Activated CD4-positive, alpha-beta T cell treated with anti-CD3 and anti-CD28 coated beads for 36 hours (primary cell): ENCODE measurements at regions not wholly inside any gene's neighbourhood (a gene's known extent, or its start where the extent isn't known, plus 50 kb on each side); places are given as distances from the start of the nearest gene placed in this dataset.

Experiments
- ATAC-seq: fragments of 200-7000 bp; cut with Tn5 transposase; one replicate; pipeline ENCODE4 v1.10.0; 2021; ENCODE audit warnings: mild to moderate bottlenecking, moderate library complexity
- CTCF ChIA-PET: fragments of 350-600 bp; sonication (Branson Sonifier 250); formaldehyde crosslinking; loops from one replicate; lab custom pipeline; 2021; ENCODE audit warnings: antibody characterized with exemption; lab: Charles Lee
- POLR2A ChIA-PET: fragments of 350-600 bp; sonication (Branson Sonifier 250); formaldehyde crosslinking; loops from one replicate; lab custom pipeline; 2021; ENCODE audit warnings: antibody characterized with exemption, inconsistent platforms; lab: Charles Lee
- DNase-seq: peaks from one replicate; pipeline ENCODE4 v3.0.0-alpha.2; 2020
- H3K27ac Mint-ChIP-seq: one replicate; pipeline ENCODE4 v1.8.0; 2021; ENCODE audit warnings: mixed read lengths
- H3K27me3 Mint-ChIP-seq: one replicate; pipeline ENCODE4 v1.8.0; 2021; ENCODE audit warnings: mixed read lengths
- H3K36me3 Mint-ChIP-seq: one replicate; pipeline ENCODE4 v1.8.0; 2021; ENCODE audit warnings: low read depth, mixed read lengths
- H3K4me1 Mint-ChIP-seq: one replicate; pipeline ENCODE4 v1.8.0; 2021; ENCODE audit warnings: mixed read lengths
- H3K4me3 Mint-ChIP-seq: one replicate; pipeline ENCODE4 v1.8.0; 2021; ENCODE audit warnings: mild to moderate bottlenecking, moderate library complexity, mixed read lengths
- H3K9me3 Mint-ChIP-seq: one replicate; pipeline ENCODE4 v1.8.0; 2021; ENCODE audit warnings: low read depth, mixed read lengths
- intact Hi-C, 2 experiments: fragments of 100-400 bp; cut with DNase I in 1 of 2; cut with micrococcal nuclease in 1 of 2; formaldehyde crosslinking; loops; one replicate each; pipeline versions ENCODE4 v1.14.2 to v1.15.1; 2022 to 2024; cut with DNase I, micrococcal nuclease

- no peak overlapping the region for H3K27ac Mint-ChIP-seq
- DNase-seq, result no peak
- intact Hi-C loops, result no loop called here
- H3K4me1 Mint-ChIP-seq, result no peaks in the 10 kb centered on the region
- POLR2A ChIA-PET, result no interaction called here
- H3K9me3 Mint-ChIP-seq, result peaks cover 5% of the 10 kb centered on the region
- no peaks in the 10 kb centered on the region for H3K27me3 Mint-ChIP-seq
- ATAC-seq, result no peak
- no peak overlapping the region for H3K4me3 Mint-ChIP-seq
- no peaks in the 10 kb centered on the region for H3K36me3 Mint-ChIP-seq
- CTCF ChIA-PET, result interaction anchor here (0.6 kb wide), 1 partner anchor 436 kb away, joined by 3 read pairs; no protein-coding TSS in a partner anchor
Observed at GRCh38 chr11:106353031-106353430, 275.6 kb downstream of the AASDHPPT start.

GRCh38 chr11:106369224-106369623 is 291.8 kb downstream of the AASDHPPT start:
- Mint-ChIP-seq H3K4me3 (no peak overlapping the region), H3K27ac (no peak overlapping the region), H3K27me3 (no peaks in the 10 kb centered on the region), H3K36me3 (no peaks in the 10 kb centered on the region), H3K9me3 (no peaks in the 10 kb centered on the region), H3K4me1 (no peaks in the 10 kb centered on the region)
- intact Hi-C loops, result no loop called here
- ChIA-PET CTCF (no interaction called here), POLR2A (no interaction called here)
- DNase-seq (no peak), ATAC-seq (no peak)

- Mint-ChIP-seq H3K27ac (no peak overlapping the region), H3K36me3 (no peaks in the 10 kb centered on the region), H3K27me3 (no peaks in the 10 kb centered on the region), H3K4me3 (no peak overlapping the region), H3K4me1 (no peaks in the 10 kb centered on the region), H3K9me3 (no peaks in the 10 kb centered on the region)
- no peak for ATAC-seq
- ChIA-PET POLR2A (no interaction called here), CTCF (interaction anchor here (0.7 kb wide), 1 partner anchor 33 kb away, joined by 3 read pairs; no protein-coding TSS in a partner anchor)
- intact Hi-C loops, result loop anchor here in 1 of 2 experiments (5.0 kb wide), 1 partner anchor 1639 kb away; no protein-coding TSS in a partner anchor
- no peak for DNase-seq
Observed at GRCh38 chr11:106378513-106379179, 301.2 kb downstream of the AASDHPPT start.

GRCh38 chr11:106379265-106379664 is 301.8 kb downstream of the AASDHPPT start:
- Mint-ChIP-seq H3K27me3 (no peaks in the 10 kb centered on the region), H3K4me3 (no peak overlapping the region), H3K36me3 (no peaks in the 10 kb centered on the region), H3K27ac (no peak overlapping the region), H3K9me3 (peaks cover 1% of the 10 kb centered on the region), H3K4me1 (no peaks in the 10 kb centered on the region)
- intact Hi-C loops, result loop anchor here in 1 of 2 experiments (5.0 kb wide), 1 partner anchor 1638 kb away; no protein-coding TSS in a partner anchor
- no peak for DNase-seq
- CTCF ChIA-PET, result no interaction called here
- ATAC-seq, result no peak
- POLR2A ChIA-PET, result no interaction called here

- intact Hi-C loops, result loop anchor here in 1 of 2 experiments (5.0 kb wide), 1 partner anchor 1638 kb away; no protein-coding TSS in a partner anchor
- CTCF ChIA-PET, result no interaction called here
- no peak overlapping the region for H3K27ac Mint-ChIP-seq
- H3K4me1 Mint-ChIP-seq, result no peaks in the 10 kb centered on the region
- H3K4me3 Mint-ChIP-seq, result no peak overlapping the region
- peaks cover 1% of the 10 kb centered on the region for H3K9me3 Mint-ChIP-seq
- ATAC-seq, result no peak
- H3K36me3 Mint-ChIP-seq, result no peaks in the 10 kb centered on the region
- H3K27me3 Mint-ChIP-seq, result no peaks in the 10 kb centered on the region
- POLR2A ChIA-PET, result no interaction called here
- DNase-seq, result no peak
Observed at GRCh38 chr11:106379712-106380111, 302.2 kb downstream of the AASDHPPT start.

- intact Hi-C loops, result no loop called here
- Mint-ChIP-seq H3K9me3 (peaks cover 1% of the 10 kb centered on the region), H3K4me1 (no peaks in the 10 kb centered on the region), H3K4me3 (no peak overlapping the region), H3K27me3 (no peaks in the 10 kb centered on the region), H3K36me3 (no peaks in the 10 kb centered on the region), H3K27ac (no peak overlapping the region)
- POLR2A ChIA-PET, result no interaction called here
- ATAC-seq (no peak), DNase-seq (no peak)
- CTCF ChIA-PET, result no interaction called here
Observed at GRCh38 chr11:106381895-106382294, 304.4 kb downstream of the AASDHPPT start.

GRCh38 chr11:106384429-106384828 is 307.0 kb downstream of the AASDHPPT start:
- H3K27ac Mint-ChIP-seq, result no peak overlapping the region
- H3K4me1 Mint-ChIP-seq, result no peaks in the 10 kb centered on the region
- ATAC-seq (no peak), DNase-seq (no peak)
- no peaks in the 10 kb centered on the region for H3K36me3 Mint-ChIP-seq
- H3K27me3 Mint-ChIP-seq, result no peaks in the 10 kb centered on the region
- POLR2A ChIA-PET, result no interaction called here
- intact Hi-C loops, result no loop called here
- H3K9me3 Mint-ChIP-seq, result peaks cover 3% of the 10 kb centered on the region
- H3K4me3 Mint-ChIP-seq, result no peak overlapping the region
- CTCF ChIA-PET, result interaction anchor here (0.6 kb wide), 1 partner anchor 518 kb away, joined by 3 read pairs; no protein-coding TSS in a partner anchor

- CTCF ChIA-PET, result no interaction called here
- intact Hi-C loops, result no loop called here
- DNase-seq (no peak), ATAC-seq (no peak)
- no peaks in the 10 kb centered on the region for H3K4me1 Mint-ChIP-seq
- H3K27me3 Mint-ChIP-seq, result no peaks in the 10 kb centered on the region
- no peaks in the 10 kb centered on the region for H3K36me3 Mint-ChIP-seq
- no peak overlapping the region for H3K27ac Mint-ChIP-seq
- POLR2A ChIA-PET, result no interaction called here
- no peak overlapping the region for H3K4me3 Mint-ChIP-seq
- H3K9me3 Mint-ChIP-seq, result peaks cover 3% of the 10 kb centered on the region
Observed at GRCh38 chr11:106386519-106386918, 309.1 kb downstream of the AASDHPPT start.

GRCh38 chr11:106389101-106389500 is 311.6 kb downstream of the AASDHPPT start:
- POLR2A ChIA-PET, result no interaction called here
- ATAC-seq (no peak), DNase-seq (no peak)
- Mint-ChIP-seq H3K4me1 (no peaks in the 10 kb centered on the region), H3K9me3 (peaks cover 2% of the 10 kb centered on the region), H3K36me3 (no peaks in the 10 kb centered on the region), H3K4me3 (no peak overlapping the region), H3K27ac (no peak overlapping the region), H3K27me3 (no peaks in the 10 kb centered on the region)
- CTCF ChIA-PET, result no interaction called here
- intact Hi-C loops, result no loop called here

- Mint-ChIP-seq H3K4me3 (no peak overlapping the region), H3K27me3 (no peaks in the 10 kb centered on the region), H3K4me1 (no peaks in the 10 kb centered on the region), H3K36me3 (no peaks in the 10 kb centered on the region), H3K27ac (no peak overlapping the region), H3K9me3 (peaks cover 2% of the 10 kb centered on the region)
- intact Hi-C loops, result no loop called here
- DNase-seq, result no peak
- ChIA-PET CTCF (interaction anchor here (0.6 kb wide), 1 partner anchor 93 kb away, joined by 3 read pairs; no protein-coding TSS in a partner anchor), POLR2A (no interaction called here)
- no peak for ATAC-seq
Observed at GRCh38 chr11:106390078-106390477, 312.6 kb downstream of the AASDHPPT start.

GRCh38 chr11:106391771-106392420 is 314.4 kb downstream of the AASDHPPT start:
- ChIA-PET POLR2A (no interaction called here), CTCF (no interaction called here)
- H3K27me3 Mint-ChIP-seq, result no peaks in the 10 kb centered on the region
- no peaks in the 10 kb centered on the region for H3K4me1 Mint-ChIP-seq
- ATAC-seq (no peak), DNase-seq (no peak)
- no peak overlapping the region for H3K4me3 Mint-ChIP-seq
- H3K9me3 Mint-ChIP-seq, result peaks cover 8% of the 10 kb centered on the region
- intact Hi-C loops, result no loop called here
- H3K27ac Mint-ChIP-seq, result no peak overlapping the region
- H3K36me3 Mint-ChIP-seq, result no peaks in the 10 kb centered on the region
